HCT116 (cell line): ENCODE measurements at regions not wholly inside any gene's neighbourhood (a gene's known extent, or its start where the extent isn't known, plus 50 kb on each side); places are given as distances from the start of the nearest gene placed in this dataset.

Experiments used
- ATF3 ChIP-seq: IDR thresholded peaks from 2 replicates; pipeline ENCODE4 v1.6.1; 2012
- CEBPB ChIP-seq: IDR thresholded peaks from 2 replicates; pipeline ENCODE4 v1.6.1; 2012; ENCODE audit warnings: low read depth
- CTCF ChIP-seq, 3 experiments: fragments of 200-600 bp in 1 of 3; sonication (generic) in 1 of 3; IDR thresholded peaks in 2 of 3; conservative IDR thresholded peaks in 1 of 3; 2 replicates each; pipeline ENCODE4 v1.5.1; 2012 to 2017; ENCODE audit warnings: low read depth in 2 of 3, low read length in 2 of 3, antibody characterized with exemption in 1 of 3, borderline replicate concordance in 1 of 3, control low read depth in 1 of 3, mild to moderate bottlenecking in 1 of 3, mixed read lengths in 1 of 3, mixed run types in 1 of 3, moderate library complexity in 1 of 3; ENCODE audit not compliant: insufficient read depth in 1 of 3
- EGR1 ChIP-seq: IDR thresholded peaks from 2 replicates; pipeline ENCODE4 v1.6.1; 2012; ENCODE audit warnings: low read depth
- ELF1 ChIP-seq: IDR thresholded peaks from 2 replicates; pipeline ENCODE4 v1.6.1; 2012; ENCODE audit warnings: low read depth, borderline replicate concordance
- EZH2 ChIP-seq: fragments of 200-600 bp; sonication (generic); IDR thresholded peaks from 2 replicates; pipeline ENCODE4 v1.6.1; 2017; ENCODE audit warnings: antibody characterized with exemption, mixed run types
- POLR2A ChIP-seq: IDR thresholded peaks from 2 replicates; pipeline ENCODE4 v1.7.0; 2011; ENCODE audit warnings: borderline replicate concordance; ENCODE audit not compliant: insufficient read depth, insufficient read length; ENCODE audit errors: extremely low read depth
- POLR2AphosphoS5 ChIP-seq: IDR thresholded peaks from 2 replicates; pipeline ENCODE4 v1.6.1; 2011; ENCODE audit warnings: mild to moderate bottlenecking, low read depth, low read length, moderate library complexity
- SIN3A ChIP-seq: IDR thresholded peaks from 2 replicates; pipeline ENCODE4 v1.6.1; 2012; ENCODE audit warnings: low read depth
- SP1 ChIP-seq: IDR thresholded peaks from 2 replicates; pipeline ENCODE4 v1.6.1; 2012; ENCODE audit warnings: low read depth
- YY1 ChIP-seq: IDR thresholded peaks from 2 replicates; pipeline ENCODE4 v1.6.1; 2011; ENCODE audit warnings: low read length, low read depth, moderate library complexity, mild to moderate bottlenecking; ENCODE audit not compliant: insufficient replicate concordance; ENCODE audit errors: extremely low read depth
- ZFX ChIP-seq: fragments of 450-650 bp; IDR thresholded peaks from 2 replicates; pipeline ENCODE4 v1.6.1; 2017
- ZNF274 ChIP-seq: fragments of 200-500 bp; sonication (Bioruptor generic); IDR thresholded peaks from 2 replicates; pipeline ENCODE4 v1.6.1; 2014; ENCODE audit warnings: mild to moderate bottlenecking, low read depth, low read length, inconsistent platforms

- TF ChIP-seq ATF3 (no peak), EGR1 (no peak), POLR2A (no peak), EZH2 (no peak), CTCF (IDR thresholded peaks at IDR 0.05 in 2 of 3, conservative IDR thresholded peaks at IDR 0.05 in 1 of 3; ENCODE audit: borderline replicate concordance in 1 of 3, insufficient read depth in 1 of 3, low read depth in 2 of 3, low read length in 2 of 3) (no peak), ZFX (no peak), SP1 (no peak), CEBPB (no peak), ZNF274 (no peak), YY1 (no peak), SIN3A (no peak), POLR2AphosphoS5 (no peak), ELF1 (no peak)
Observed at GRCh38 chr16:58960484-58960883, 226.4 kb upstream of the GOT2 start.
